ENCODE measurements at regions not wholly inside any gene's neighbourhood (a gene's known extent, or its start where the extent isn't known, plus 50 kb on each side); places are given as distances from the start of the nearest gene placed in this dataset.

DNA sequence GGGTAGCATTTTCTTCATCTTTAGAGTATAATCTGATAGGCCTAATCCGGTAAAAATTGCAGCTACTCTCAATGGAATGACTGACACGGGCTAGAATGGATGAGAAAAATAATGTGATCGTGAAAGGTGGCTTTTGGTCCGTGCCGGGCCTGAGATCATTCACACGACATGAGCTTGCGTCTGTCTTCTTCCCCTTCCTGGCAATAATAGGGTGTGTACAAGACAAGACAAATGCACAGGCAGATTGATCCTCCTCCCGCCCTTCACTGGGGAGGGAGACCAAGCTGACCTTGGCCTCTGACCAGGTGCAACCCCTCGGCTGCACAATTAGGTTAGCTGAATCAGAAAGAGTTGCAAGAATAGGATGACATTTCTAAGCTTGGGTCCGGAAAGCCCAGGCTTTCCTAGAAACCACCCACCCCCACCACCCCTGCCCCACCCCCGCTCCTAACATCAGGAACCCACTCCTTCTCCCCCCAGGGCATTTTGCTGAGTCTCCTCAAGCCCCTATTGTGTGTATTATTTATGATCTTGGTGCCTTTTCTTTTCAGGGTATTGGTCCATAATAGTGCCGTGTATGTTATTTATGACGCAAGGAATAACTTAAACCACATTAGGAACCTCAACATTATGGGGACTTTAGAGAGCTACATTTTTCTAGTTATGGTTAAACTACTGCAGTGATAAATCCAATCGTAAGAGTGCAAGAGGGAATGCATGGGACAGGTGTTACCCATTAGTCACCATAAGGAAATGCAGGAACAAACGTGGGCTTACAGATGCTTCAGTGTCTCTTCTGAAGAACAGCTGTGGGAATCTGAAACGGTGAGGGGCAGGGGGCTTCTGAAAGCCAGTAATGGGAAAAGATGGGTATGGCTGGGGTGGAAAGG lies 540.1 kb upstream of the PSMD7 start:
- TF ChIP-seq CTCF (IDR thresholded peaks at IDR 0.05) (no peak), EP300 (IDR thresholded peaks at IDR 0.05; ENCODE audit: low read depth) (no peak)
